Epidermal melanocyte (primary cell): ENCODE measurements at regions not wholly inside any gene's neighbourhood (a gene's known extent, or its start where the extent isn't known, plus 50 kb on each side); places are given as distances from the start of the nearest gene placed in this dataset.
"Not testable (repeated sequence)": the region's sequence is repeated elsewhere in the genome, so short reads cannot be mapped to it uniquely, and the experiment has no call there.

Experiments
- DNase-seq: peaks from one replicate; pipeline ENCODE4 v3.0.0; 2011; ENCODE audit warnings: low spot score; ENCODE audit not compliant: insufficient read length

- DNase-seq: no peak
These were observed 683.1 kb downstream of the LTN1 start for GRCh38 chr21:28309596-28309995.

GRCh38 chr21:28308516-28308915 lies 684.2 kb downstream of the LTN1 start:
- no peak for DNase-seq

GRCh38 chr21:28299946-28300345 lies 692.7 kb downstream of the LTN1 start:
- no peak for DNase-seq

GRCh38 chr21:28298251-28298672 lies 694.4 kb downstream of the LTN1 start:
- no peak for DNase-seq

- no peak for DNase-seq
These were observed 698.6 kb downstream of the LTN1 start for GRCh38 chr21:28294051-28294450.

- DNase-seq: no peak
These were observed 708.8 kb downstream of the LTN1 start for GRCh38 chr21:28283641-28284490.

GRCh38 chr21:28282833-28283232 lies 709.8 kb downstream of the LTN1 start:
- no peak for DNase-seq

GRCh38 chr21:28281357-28281756 lies 711.3 kb downstream of the LTN1 start:
- DNase-seq: not testable (repeated sequence)

- DNase-seq: no peak
These were observed 712.1 kb downstream of the LTN1 start for GRCh38 chr21:28280611-28281010.

GRCh38 chr21:28277324-28277723 lies 715.4 kb downstream of the LTN1 start:
- no peak for DNase-seq

- DNase-seq: no peak
These were observed 720.2 kb downstream of the LTN1 start for GRCh38 chr21:28272272-28272992.

- no peak for DNase-seq
These were observed 723.5 kb downstream of the LTN1 start for GRCh38 chr21:28269173-28269572.

GRCh38 chr21:28268685-28269084 lies 724.0 kb downstream of the LTN1 start:
- DNase-seq: no peak

GRCh38 chr21:28267449-28267848 lies 725.2 kb downstream of the LTN1 start:
- DNase-seq: no peak

GRCh38 chr21:28266061-28266460 lies 726.6 kb downstream of the LTN1 start:
- DNase-seq: no peak

- no peak for DNase-seq
These were observed 728.7 kb downstream of the LTN1 start for GRCh38 chr21:28263974-28264373.

- DNase-seq: no peak
These were observed 731.4 kb downstream of the LTN1 start for GRCh38 chr21:28261298-28261697.

- DNase-seq: no peak
These were observed 735.4 kb downstream of the LTN1 start for GRCh38 chr21:28257276-28257675.

- DNase-seq: no peak
These were observed 735.8 kb downstream of the LTN1 start for GRCh38 chr21:28256837-28257236.

- no peak for DNase-seq
These were observed 736.3 kb downstream of the LTN1 start for GRCh38 chr21:28256420-28256831.

- DNase-seq: no peak
These were observed 738.7 kb downstream of the LTN1 start for GRCh38 chr21:28253961-28254360.

- no peak for DNase-seq
These were observed 739.3 kb downstream of the LTN1 start for GRCh38 chr21:28253338-28253737.

GRCh38 chr21:28252928-28253327 lies 739.7 kb downstream of the LTN1 start:
- DNase-seq: no peak
